Fibroblast of lung (primary cell): ENCODE measurements at regions not wholly inside any gene's neighbourhood (a gene's known extent, or its start where the extent isn't known, plus 50 kb on each side); places are given as distances from the start of the nearest gene placed in this dataset.

Source experiments
- CTCF ChIP-seq, 2 donors: IDR thresholded peaks in 1 of 2; conservative IDR thresholded peaks in 1 of 2; 1 replicate in 1 of 2; 2 replicates in 1 of 2; pipeline ENCODE4 v1.5.1; 2011 to 2012; ENCODE audit warnings: low read length in 2 of 2, control low read depth in 1 of 2, inconsistent platforms in 1 of 2, low read depth in 1 of 2, mild to moderate bottlenecking in 1 of 2
- EZH2 ChIP-seq: IDR thresholded peaks from 2 replicates; pipeline ENCODE4 v1.5.1; 2012; ENCODE audit warnings: low read length, control low read depth, mild to moderate bottlenecking; ENCODE audit errors: missing control alignments

GRCh38 chr13:89239361-89240127 lies 1568.4 kb downstream of the SLITRK5 start:
- TF ChIP-seq CTCF (conservative IDR thresholded peaks at IDR 0.05 in 1 of 2, IDR thresholded peaks at IDR 0.05 in 1 of 2; ENCODE audit: low read depth in 1 of 2, low read length in 2 of 2), result no peak
- no peak for TF ChIP-seq EZH2
